Natural killer cell treated with Interleukin-12 subunit alpha and Interleukin-12 subunit beta and Interleukin-15 and Interleukin-18, amount 100 ng/mL, for 72 hours (primary cell): ENCODE measurements at regions not wholly inside any gene's neighbourhood (a gene's known extent, or its start where the extent isn't known, plus 50 kb on each side); places are given as distances from the start of the nearest gene placed in this dataset.
"Not testable (repeated sequence)": the region's sequence is repeated elsewhere in the genome, so short reads cannot be mapped to it uniquely, and the experiment has no call there.

ENCODE experiments used
- ATAC-seq, 2 donors: fragments of 150-1000 bp; cut with Tn5 transposase in 1 of 2; sonication (Bioruptor Pico), chemical (Tn5 transposase) in 1 of 2; 2 replicates each; pipeline ENCODE4 v1.10.0; 2021
- DNase-seq: peaks from one replicate; pipeline ENCODE4 v3.0.0; 2022; ENCODE audit warnings: low spot score
- H3K27ac Mint-ChIP-seq, 2 donors: 1 replicate in 1 of 2; 2 replicates in 1 of 2; pipeline ENCODE4 v1.8.0; 2022; ENCODE audit warnings: mixed read lengths in 2 of 2, mild to moderate bottlenecking in 1 of 2, moderate library complexity in 1 of 2
- H3K27me3 Mint-ChIP-seq, 2 donors: 1 replicate in 1 of 2; 2 replicates in 1 of 2; pipeline ENCODE4 v1.8.0; 2022; ENCODE audit warnings: mixed read lengths in 2 of 2
- H3K36me3 Mint-ChIP-seq: one replicate; pipeline ENCODE4 v1.8.0; 2022; ENCODE audit warnings: mixed read lengths
- H3K4me1 Mint-ChIP-seq, 2 donors: 1 replicate in 1 of 2; 2 replicates in 1 of 2; pipeline ENCODE4 v1.8.0; 2022; ENCODE audit warnings: low read depth in 2 of 2, mixed read lengths in 2 of 2, mild to moderate bottlenecking in 1 of 2
- H3K4me3 Mint-ChIP-seq: one replicate; pipeline ENCODE4 v1.8.0; 2022; ENCODE audit warnings: mixed read lengths
- H3K9me3 Mint-ChIP-seq: 2 replicates; pipeline ENCODE4 v1.8.0; 2022; ENCODE audit warnings: mixed read lengths

DNA sequence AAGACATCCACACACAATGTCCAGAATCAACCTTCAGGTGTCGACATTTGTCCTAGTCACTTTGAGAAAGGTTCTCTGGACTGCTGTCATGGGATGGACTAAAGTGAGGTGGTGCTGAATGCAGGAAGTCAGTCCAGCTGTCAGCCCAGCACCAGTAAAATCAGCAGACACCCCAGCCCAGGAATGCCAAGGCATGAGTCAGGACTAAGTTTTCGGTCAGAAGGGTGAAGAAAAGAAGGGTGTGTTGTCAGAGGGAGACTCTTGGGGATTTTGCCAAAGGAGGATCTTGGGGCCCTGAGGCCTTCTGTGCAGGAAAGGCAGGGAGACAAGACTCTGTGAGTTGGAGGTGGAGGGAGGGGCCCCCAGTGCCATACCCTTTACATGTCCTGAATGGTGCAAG lies 69.0 kb upstream of the XPA start:
- H3K27me3 Mint-ChIP-seq, result peaks cover 32 to 45% of the 10 kb centered on the region in 2 donors
- H3K9me3 Mint-ChIP-seq, result no peaks in the 10 kb centered on the region
- H3K36me3 Mint-ChIP-seq, result no peaks in the 10 kb centered on the region
- ATAC-seq (no peak), DNase-seq (no peak)
- no peaks in the 10 kb centered on the region for H3K4me1 Mint-ChIP-seq
- H3K27ac Mint-ChIP-seq, result no peak overlapping the region
- no peak overlapping the region for H3K4me3 Mint-ChIP-seq

DNA sequence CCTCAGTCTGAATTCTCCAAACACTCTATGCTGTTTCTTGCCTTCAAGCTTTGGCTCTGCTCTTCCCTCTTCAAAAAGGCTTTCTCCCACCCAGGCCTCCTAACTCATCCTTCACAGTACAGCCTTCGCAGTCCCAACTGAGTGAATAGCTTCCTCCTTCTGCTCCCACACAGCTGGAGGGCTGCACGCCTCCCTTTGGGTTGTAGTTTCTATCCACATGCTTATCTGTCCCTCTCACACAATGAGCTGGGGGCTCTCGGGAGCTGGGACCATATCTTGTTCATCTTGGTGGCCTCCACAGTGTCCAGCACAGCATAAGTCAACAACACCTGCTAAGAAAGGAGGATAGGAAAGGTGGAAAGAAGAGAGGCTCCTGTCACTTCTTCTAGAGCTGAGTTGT lies 69.5 kb upstream of the XPA start:
- DNase-seq (no peak), ATAC-seq (no peak)
- H3K9me3 Mint-ChIP-seq, result no peaks in the 10 kb centered on the region
- H3K4me3 Mint-ChIP-seq, result no peak overlapping the region
- peaks cover 29 to 43% of the 10 kb centered on the region in 2 donors for H3K27me3 Mint-ChIP-seq
- no peak overlapping the region for H3K27ac Mint-ChIP-seq
- H3K4me1 Mint-ChIP-seq, result no peaks in the 10 kb centered on the region
- no peaks in the 10 kb centered on the region for H3K36me3 Mint-ChIP-seq

DNA sequence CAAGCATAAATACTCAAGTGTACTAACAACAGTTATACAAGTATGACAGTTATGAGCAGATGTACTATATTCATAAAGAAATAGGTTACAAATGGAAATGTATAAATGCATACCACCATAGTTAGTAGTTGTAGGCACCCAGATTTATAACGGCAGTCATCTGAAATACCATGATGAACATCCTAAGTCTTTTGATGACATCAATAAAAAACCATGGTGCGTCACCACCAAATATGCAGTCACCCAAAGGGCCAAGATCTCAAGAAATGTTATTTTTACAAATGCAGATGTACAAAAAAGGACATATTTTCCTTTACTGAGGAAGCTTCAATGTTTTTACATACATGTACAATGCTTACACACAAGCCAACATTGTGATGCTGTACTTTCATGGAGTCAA lies 70.8 kb upstream of the XPA start:
- H3K27me3 Mint-ChIP-seq, result peaks cover 20 to 33% of the 10 kb centered on the region in 2 donors
- no peak overlapping the region for H3K4me3 Mint-ChIP-seq
- no peaks in the 10 kb centered on the region for H3K9me3 Mint-ChIP-seq
- H3K27ac Mint-ChIP-seq, result no peak overlapping the region
- ATAC-seq (no peak), DNase-seq (no peak)
- no peaks in the 10 kb centered on the region for H3K4me1 Mint-ChIP-seq
- no peaks in the 10 kb centered on the region for H3K36me3 Mint-ChIP-seq

DNA sequence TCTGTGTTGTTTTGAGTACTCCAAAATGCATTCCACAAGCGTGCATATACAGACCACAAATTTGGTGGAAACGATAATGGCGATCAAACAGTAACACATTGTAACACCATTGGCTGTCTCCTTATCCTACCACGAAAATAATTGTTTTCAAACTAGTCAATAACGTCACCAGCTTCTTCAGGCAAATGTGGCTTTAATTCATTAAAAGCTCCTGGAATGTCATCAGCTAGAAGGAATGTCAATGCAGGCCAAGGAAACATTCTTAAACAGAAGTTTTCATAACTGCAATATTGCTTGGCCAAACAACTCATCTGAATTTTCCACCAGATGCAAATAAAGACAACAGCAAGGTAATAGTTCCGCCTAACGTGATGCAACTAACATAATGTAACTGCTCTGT lies 71.6 kb upstream of the XPA start:
- ATAC-seq (no peak), DNase-seq (no peak)
- peaks cover 18 to 27% of the 10 kb centered on the region in 2 donors for H3K27me3 Mint-ChIP-seq
- H3K27ac Mint-ChIP-seq, result no peak overlapping the region
- H3K36me3 Mint-ChIP-seq, result no peaks in the 10 kb centered on the region
- no peaks in the 10 kb centered on the region for H3K4me1 Mint-ChIP-seq
- no peak overlapping the region for H3K4me3 Mint-ChIP-seq
- H3K9me3 Mint-ChIP-seq, result no peaks in the 10 kb centered on the region

DNA sequence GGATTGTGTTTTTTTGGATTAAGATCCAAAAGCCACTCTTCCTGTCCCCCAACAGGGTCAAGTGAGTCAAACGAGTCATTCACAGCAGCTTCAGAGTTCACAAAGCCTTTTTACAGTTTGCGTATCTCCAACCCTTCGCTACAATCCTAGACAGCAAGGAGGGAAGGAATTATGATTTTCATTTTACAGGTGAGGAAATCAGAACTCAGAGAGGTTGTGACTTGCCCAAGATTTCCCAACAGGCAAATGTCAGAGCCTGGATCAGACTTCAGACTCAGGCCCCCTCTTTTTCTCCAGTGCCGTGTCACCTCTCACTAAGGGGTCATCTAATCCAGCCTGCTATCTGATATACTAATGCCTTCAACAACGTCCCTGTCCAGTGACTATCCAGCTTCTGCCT lies 72.1 kb upstream of the XPA start:
- peaks cover 20 to 31% of the 10 kb centered on the region in 2 donors for H3K27me3 Mint-ChIP-seq
- DNase-seq, result no peak
- no peaks in the 10 kb centered on the region for H3K9me3 Mint-ChIP-seq
- no peaks in the 10 kb centered on the region for H3K4me1 Mint-ChIP-seq
- no peak overlapping the region for H3K27ac Mint-ChIP-seq
- no peak overlapping the region for H3K4me3 Mint-ChIP-seq
- H3K36me3 Mint-ChIP-seq, result no peaks in the 10 kb centered on the region
- ATAC-seq, result no peak

DNA sequence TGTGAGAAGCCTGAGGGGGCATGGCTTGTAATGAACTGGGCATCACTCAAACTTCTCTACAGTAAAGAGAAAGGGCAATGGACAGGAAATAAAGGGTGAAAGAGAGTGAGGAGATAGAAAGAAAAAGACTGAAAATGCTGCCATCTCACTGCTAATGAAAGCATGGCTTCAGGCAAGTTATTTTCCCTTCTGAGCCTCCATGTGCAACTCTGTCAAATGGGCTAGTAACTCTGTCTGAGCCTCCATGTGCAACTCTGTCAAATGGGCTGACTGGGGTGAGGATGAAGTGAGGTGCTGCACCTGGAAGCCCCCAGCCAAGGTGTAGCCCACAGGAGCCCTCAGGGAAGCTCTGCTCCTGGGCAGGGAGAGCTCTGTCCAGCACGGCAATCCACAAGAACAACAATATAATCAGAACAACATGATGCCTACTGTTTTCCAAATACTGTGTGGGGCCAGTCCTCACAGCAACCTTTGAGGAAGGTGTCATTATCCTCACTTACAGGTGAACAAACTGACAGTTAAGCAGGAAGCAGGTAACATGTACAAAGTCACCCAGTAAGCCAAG lies 73.8 kb upstream of the XPA start:
- no peak overlapping the region for H3K27ac Mint-ChIP-seq
- H3K27me3 Mint-ChIP-seq, result peaks cover 27 to 46% of the 10 kb centered on the region in 2 donors
- H3K36me3 Mint-ChIP-seq, result no peaks in the 10 kb centered on the region
- no peaks in the 10 kb centered on the region for H3K9me3 Mint-ChIP-seq
- no peaks in the 10 kb centered on the region for H3K4me1 Mint-ChIP-seq
- ATAC-seq (no peak), DNase-seq (no peak)
- no peak overlapping the region for H3K4me3 Mint-ChIP-seq

DNA sequence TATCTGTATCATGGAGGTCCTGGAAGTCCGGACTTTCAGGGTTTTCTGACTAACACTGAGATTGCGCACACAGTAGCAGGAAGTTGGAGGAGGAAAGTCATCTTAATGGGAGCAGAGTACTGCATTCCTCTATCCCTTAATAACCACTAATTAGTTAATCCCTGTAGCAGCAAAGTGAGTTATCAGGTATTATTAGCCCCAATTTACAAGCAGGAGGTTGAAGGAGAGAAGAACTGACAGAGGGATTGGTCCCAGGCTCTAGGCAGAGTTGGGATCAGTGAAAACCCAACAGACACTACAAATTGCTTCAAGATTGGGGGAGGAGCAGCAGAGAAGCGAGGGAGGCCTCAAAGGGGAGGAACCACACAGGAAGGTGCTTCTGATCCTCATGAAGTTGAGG lies 74.5 kb upstream of the XPA start:
- ATAC-seq, result no peak
- H3K27me3 Mint-ChIP-seq, result peaks cover 30 to 54% of the 10 kb centered on the region in 2 donors
- DNase-seq, result no peak
- no peaks in the 10 kb centered on the region for H3K36me3 Mint-ChIP-seq
- no peak overlapping the region for H3K4me3 Mint-ChIP-seq
- H3K9me3 Mint-ChIP-seq, result no peaks in the 10 kb centered on the region
- H3K4me1 Mint-ChIP-seq, result no peaks in the 10 kb centered on the region
- no peak overlapping the region for H3K27ac Mint-ChIP-seq

DNA sequence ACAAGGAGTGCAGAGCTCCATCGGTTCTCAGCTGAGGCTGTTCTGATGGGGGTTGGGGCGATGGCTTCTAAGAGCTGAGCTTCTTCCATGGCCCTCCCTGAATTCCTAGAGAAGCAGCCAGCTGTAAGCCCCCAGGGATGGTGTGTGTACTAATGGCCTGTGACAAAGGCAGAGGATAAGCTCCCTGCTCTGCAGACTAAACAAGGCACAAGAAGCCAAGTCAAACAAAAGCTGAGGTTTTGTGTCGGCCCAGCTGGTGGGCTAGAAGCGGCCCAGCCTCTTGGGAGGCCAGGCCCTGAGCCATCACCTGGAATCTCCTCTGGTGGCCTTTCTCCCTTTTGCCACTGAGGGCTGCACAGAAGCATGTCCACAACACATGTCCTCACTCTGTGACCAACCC lies 75.0 kb upstream of the XPA start:
- Mint-ChIP-seq H3K27ac (no peak overlapping the region), H3K4me3 (no peak overlapping the region), H3K27me3 (peaks cover 28 to 55% of the 10 kb centered on the region in 2 donors), H3K4me1 (no peaks in the 10 kb centered on the region), H3K9me3 (no peaks in the 10 kb centered on the region), H3K36me3 (no peaks in the 10 kb centered on the region)
- DNase-seq (no peak), ATAC-seq (no peak)

DNA sequence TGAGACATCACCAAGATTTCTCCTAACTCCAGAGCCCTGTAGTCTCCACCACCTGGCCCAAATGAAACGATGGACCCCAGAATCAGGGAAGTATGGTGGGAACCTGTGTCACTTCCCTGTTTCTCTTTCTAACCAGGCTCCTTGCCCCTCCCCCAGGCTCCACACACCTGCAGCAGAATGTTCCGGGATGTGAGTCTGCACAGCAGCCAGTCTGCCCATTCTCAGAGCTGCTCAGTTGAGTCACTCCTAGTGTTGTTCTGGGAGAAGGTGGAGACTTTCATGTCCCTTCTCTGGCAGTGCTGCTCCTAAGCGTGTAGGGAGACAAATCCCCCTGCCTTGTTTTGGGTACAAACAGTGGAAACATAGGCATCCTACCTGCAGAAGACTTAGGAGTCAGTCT lies 76.0 kb upstream of the XPA start:
- no peak for ATAC-seq
- no peaks in the 10 kb centered on the region for H3K9me3 Mint-ChIP-seq
- no peak for DNase-seq
- no peak overlapping the region for H3K4me3 Mint-ChIP-seq
- no peaks in the 10 kb centered on the region for H3K4me1 Mint-ChIP-seq
- no peak overlapping the region for H3K27ac Mint-ChIP-seq
- H3K36me3 Mint-ChIP-seq, result no peaks in the 10 kb centered on the region
- peaks cover 27 to 59% of the 10 kb centered on the region in 2 donors for H3K27me3 Mint-ChIP-seq

DNA sequence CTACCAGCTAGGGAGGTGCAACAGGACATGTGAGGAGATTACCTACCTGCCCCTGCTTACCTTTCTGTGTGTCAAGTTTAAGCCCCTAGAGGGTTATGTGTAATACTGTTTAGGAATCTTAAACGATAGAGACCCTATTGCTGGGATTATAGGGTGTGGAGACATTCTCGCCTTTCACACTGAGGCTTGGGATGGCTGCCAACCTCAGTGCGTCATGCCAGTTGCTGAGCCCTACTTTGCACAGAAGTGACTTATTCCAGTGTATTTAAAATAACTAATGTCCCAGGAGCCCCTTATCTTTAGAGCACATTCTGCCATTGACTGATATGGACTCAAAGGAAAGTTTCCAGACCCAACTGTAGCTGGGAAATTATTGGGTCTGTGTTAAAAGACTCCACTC lies 76.6 kb upstream of the XPA start:
- H3K9me3 Mint-ChIP-seq, result no peaks in the 10 kb centered on the region
- H3K27me3 Mint-ChIP-seq, result peaks cover 29 to 57% of the 10 kb centered on the region in 2 donors
- DNase-seq (no peak), ATAC-seq (no peak)
- H3K27ac Mint-ChIP-seq, result no peak overlapping the region
- no peak overlapping the region for H3K4me3 Mint-ChIP-seq
- no peaks in the 10 kb centered on the region for H3K4me1 Mint-ChIP-seq
- H3K36me3 Mint-ChIP-seq, result peaks cover 3% of the 10 kb centered on the region

DNA sequence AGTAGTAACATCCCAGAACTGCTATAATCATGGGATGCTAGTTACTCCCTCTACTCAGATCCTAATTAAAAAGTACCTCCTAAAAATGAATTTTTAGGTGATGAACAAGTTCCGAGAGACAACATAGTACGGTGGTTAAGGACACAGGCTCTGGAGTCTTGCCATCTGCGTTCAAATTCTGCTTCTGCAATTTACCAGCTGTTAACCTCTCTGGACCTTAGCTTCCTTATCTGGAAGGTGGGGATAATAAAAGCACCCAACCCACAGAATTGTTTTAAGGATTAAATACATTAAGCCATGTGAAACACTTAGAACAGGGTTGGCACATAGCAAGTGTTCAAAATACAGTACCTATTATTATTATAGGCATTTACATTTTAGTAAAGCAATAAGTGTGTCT lies 77.5 kb upstream of the XPA start:
- no peaks in the 10 kb centered on the region for H3K4me1 Mint-ChIP-seq
- DNase-seq (no peak), ATAC-seq (no peak)
- H3K36me3 Mint-ChIP-seq, result peaks cover 7% of the 10 kb centered on the region
- no peak overlapping the region for H3K4me3 Mint-ChIP-seq
- peaks cover 3% of the 10 kb centered on the region for H3K9me3 Mint-ChIP-seq
- no peak overlapping the region for H3K27ac Mint-ChIP-seq
- H3K27me3 Mint-ChIP-seq, result peaks cover 33 to 53% of the 10 kb centered on the region in 2 donors

DNA sequence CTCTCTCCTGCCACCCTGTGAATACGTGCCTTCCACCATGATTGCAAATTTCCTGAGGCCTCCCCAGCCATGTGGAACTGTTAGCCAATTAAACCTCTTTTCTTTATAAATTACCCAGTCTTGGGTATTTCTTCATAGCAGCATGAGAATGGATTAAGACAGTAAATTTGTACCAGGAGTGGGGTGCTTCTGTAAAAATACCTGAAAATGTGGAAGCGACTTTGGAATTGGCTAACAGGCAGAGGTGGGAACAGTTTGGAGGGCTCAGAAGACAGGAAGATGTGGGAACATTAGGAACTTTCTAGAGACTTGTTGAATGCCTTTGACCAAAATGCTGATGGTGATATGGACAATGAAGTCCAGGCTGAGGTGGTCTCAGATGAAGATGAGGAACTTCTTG lies 74.3 kb upstream of the FOXE1 start:
- H3K4me1 Mint-ChIP-seq, H3K9me3 Mint-ChIP-seq, H3K4me3 Mint-ChIP-seq, H3K36me3 Mint-ChIP-seq, ATAC-seq, DNase-seq, H3K27ac Mint-ChIP-seq: not testable (repeated sequence)
- peaks cover 36 to 67% of the 10 kb centered on the region in 2 donors for H3K27me3 Mint-ChIP-seq

DNA sequence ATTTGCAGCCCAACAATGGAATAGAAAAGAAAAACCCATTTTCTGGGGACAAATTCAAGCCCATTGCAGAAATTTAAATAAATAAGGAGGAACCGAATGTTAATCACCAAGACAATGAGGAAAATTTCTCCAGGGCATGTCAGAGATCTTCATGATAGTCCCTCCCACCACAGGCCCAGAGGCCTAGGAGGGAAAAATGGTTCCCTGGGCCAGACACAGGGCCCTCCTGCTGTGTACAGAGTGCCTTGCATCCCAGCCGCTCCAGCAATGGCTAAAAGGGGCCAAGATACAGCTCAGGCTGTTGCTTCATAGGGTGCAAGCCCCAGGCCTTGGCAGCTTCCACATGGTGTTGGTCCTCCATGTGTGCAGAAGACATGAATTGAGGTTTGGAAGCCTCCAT lies 73.4 kb upstream of the FOXE1 start:
- Mint-ChIP-seq H3K27ac (no peak overlapping the region), H3K36me3 (peaks cover 7% of the 10 kb centered on the region)

DNA sequence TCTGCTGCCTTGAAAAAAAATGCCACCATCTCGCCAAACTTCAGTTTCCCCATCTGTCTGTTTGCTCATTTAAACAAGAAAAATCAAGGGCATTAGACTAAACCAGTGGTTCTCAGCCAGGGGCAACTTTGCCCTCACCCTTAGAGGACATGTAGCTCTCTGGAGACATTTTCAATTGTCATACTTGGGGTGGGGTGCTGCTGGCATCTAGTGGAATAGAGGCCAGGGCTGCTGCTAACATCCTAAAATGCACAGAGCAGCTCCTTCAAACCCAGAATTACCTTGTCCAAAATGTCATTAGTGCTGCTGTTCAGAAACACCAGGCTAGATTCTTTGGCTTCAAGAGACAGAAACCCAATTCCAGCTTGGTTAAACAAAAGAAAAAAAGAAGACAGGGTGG lies 71.1 kb upstream of the FOXE1 start:
- H3K9me3 Mint-ChIP-seq, result peaks cover 3% of the 10 kb centered on the region
- H3K36me3 Mint-ChIP-seq, result peaks cover 7% of the 10 kb centered on the region
- DNase-seq, result no peak
- no peak overlapping the region for H3K4me3 Mint-ChIP-seq
- peaks cover 26 to 49% of the 10 kb centered on the region in 2 donors for H3K27me3 Mint-ChIP-seq
- no peak overlapping the region for H3K27ac Mint-ChIP-seq
- H3K4me1 Mint-ChIP-seq, result no peaks in the 10 kb centered on the region
- ATAC-seq, result no peak

More for the DNA sequence above, 73.4 kb upstream of the FOXE1 start:
- ATAC-seq (no peak), DNase-seq (no peak)
- Mint-ChIP-seq H3K27me3 (peaks cover 33 to 68% of the 10 kb centered on the region in 2 donors), H3K9me3 (peaks cover 3% of the 10 kb centered on the region), H3K4me3 (no peak overlapping the region), H3K4me1 (no peaks in the 10 kb centered on the region)

DNA sequence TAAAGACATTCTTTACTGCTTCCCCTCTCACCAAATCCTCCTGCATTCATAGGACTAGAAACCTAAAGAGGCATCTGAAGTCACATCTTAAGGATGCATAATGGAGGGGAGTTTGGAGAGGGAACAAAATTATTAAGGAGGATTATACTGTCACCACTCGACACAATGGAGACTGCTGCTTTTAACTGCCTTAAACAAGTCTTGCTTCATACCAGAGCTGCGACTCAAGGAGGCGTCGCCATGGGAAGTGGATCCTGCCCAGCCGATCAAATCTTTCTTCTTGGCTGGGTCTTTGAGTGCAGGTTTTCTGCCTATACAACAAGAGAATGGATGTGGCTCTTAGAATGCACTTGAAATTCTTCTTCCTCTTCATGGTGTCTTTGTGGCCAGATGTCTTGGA lies 66.7 kb upstream of the FOXE1 start:
- Mint-ChIP-seq H3K27me3 (peaks cover 19 to 44% of the 10 kb centered on the region in 2 donors), H3K36me3 (no peaks in the 10 kb centered on the region)

More for the DNA sequence above, 66.7 kb upstream of the FOXE1 start:
- no peak overlapping the region for H3K4me3 Mint-ChIP-seq
- no peaks in the 10 kb centered on the region for H3K9me3 Mint-ChIP-seq
- no peak for ATAC-seq
- no peak overlapping the region for H3K27ac Mint-ChIP-seq
- DNase-seq, result no peak
- H3K4me1 Mint-ChIP-seq, result no peaks in the 10 kb centered on the region
